GM12872 (cell line): ENCODE measurements at regions not wholly inside any gene's neighbourhood (a gene's known extent, or its start where the extent isn't known, plus 50 kb on each side); places are given as distances from the start of the nearest gene placed in this dataset.

Source experiments
- TF ChIP-seq, protein P1 (sequence below): IDR thresholded peaks from 3 replicates; pipeline ENCODE4 v1.5.1; 2011; ENCODE audit warnings: low read depth, mild to moderate bottlenecking, low read length, moderate library complexity; ENCODE audit not compliant: insufficient read depth

DNA sequence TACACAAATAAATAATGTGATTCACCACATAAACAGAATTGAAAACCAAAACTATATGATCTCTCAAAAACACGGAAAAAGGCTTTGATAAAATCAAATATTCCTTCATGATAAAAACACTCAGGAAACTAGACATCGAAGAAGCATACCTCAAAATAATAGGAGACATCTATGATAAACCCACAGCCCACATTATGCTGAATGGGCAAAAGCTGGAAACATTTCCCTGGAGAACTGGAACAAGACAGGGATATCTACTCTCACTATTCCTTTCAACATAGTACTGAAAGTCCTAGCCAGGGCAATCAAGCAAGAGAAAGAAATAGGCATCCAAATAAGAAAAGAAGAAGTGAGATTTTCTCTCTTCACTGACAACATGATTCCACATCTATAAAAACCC, 371.5 kb upstream of the ATXN7L3B start:
- TF ChIP-seq, protein P1, sequence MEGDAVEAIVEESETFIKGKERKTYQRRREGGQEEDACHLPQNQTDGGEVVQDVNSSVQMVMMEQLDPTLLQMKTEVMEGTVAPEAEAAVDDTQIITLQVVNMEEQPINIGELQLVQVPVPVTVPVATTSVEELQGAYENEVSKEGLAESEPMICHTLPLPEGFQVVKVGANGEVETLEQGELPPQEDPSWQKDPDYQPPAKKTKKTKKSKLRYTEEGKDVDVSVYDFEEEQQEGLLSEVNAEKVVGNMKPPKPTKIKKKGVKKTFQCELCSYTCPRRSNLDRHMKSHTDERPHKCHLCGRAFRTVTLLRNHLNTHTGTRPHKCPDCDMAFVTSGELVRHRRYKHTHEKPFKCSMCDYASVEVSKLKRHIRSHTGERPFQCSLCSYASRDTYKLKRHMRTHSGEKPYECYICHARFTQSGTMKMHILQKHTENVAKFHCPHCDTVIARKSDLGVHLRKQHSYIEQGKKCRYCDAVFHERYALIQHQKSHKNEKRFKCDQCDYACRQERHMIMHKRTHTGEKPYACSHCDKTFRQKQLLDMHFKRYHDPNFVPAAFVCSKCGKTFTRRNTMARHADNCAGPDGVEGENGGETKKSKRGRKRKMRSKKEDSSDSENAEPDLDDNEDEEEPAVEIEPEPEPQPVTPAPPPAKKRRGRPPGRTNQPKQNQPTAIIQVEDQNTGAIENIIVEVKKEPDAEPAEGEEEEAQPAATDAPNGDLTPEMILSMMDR, result no peak

DNA sequence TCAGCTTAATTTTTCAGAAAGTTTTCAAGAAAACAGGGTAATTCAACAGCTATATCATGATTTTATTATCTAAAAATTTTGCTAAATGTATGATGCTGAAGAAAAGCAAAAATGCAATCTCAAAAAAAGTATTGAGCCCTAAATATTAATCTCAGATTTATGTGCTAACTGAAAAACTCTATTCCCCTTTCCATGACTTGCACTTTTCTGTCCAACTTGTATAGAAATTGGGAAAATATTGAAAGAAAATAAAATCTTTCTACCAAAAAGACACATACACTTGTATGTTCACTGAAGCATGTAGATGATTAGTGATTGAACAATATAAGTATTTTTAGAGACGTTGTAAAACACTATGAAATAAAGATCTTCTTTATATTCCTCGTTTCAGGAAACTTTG, 368.0 kb upstream of the ATXN7L3B start:
- TF ChIP-seq, protein P1, result no peak

DNA sequence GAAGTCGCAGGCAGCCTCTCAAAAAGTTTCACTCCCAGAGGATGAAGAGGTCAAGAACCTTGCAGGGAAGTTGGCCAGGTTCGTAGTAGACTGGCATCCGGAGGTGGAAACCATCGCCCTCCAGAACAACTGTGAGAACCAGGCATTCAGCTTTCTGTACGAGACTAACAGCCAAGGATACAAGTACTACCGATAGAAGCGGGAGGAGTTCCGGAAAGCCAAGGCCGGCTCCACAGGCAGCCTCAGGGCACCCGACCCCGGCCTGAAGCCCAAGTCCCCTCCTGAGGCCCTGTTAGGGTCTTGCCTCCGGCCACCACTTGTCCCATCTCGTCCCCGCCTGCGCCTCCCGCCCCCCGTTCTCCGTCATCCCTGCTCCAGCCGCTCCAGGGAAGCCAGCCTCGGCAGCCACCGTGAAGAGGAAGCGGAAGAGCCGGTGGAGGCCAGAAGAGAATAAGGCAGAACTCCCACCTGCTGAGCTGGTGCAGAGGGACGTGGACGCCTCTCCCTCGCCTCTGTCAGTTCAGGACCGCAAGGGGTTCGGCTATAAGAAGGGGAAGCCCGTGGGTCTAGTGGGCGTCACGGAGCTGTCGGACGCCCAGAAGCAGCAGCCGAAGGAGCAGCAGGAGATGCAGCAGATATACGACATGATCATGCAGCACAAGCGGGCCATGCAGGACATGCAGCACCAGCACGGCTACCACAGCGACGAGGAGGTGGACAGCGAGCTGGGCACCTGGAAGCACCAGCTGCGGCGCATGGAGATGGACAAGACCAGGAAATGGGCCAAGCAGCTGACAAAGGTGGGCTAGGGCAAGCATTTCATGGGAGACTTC, 366.8 kb upstream of the ATXN7L3B start:
- TF ChIP-seq, protein P1, result no peak

DNA sequence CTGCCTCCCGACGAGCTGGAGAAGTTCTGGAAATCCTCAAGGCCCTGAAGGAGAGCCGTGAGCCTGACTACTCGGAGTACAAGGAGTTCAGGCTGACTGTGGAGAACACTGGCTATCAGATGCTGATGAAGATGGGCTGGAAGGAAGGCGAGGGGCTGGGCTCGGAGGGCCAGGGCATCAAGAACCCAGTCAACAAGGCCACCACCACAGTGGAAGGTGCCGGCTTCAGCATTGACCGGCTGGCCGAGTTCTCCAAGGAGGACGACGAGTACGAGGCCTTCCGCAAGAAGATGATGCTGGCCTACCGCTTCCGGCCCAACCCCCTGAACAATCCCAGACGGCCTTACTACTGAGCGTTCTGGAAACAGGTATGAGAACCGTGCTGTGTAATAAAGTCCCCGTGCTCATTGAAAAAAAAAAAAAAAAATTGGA, 366.1 kb upstream of the ATXN7L3B start:
- TF ChIP-seq, protein P1, result no peak

DNA sequence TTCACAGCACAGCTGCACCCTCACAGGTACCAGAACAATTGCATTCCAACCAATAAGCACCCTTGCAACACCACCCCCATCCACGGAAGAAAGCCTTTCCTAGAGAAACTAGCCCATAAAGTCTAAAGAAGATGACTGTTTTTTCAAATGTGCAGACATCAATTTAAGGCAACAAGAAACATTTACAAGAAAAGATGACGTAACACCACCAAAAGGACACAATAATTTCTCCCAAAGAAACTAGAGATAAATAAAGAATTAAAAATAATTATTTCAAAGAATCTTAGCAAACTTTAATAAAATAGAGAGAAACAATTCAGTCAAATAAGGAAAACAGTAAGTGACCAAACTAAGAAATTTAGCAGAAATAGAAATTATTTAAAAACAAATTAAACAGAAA, 352.3 kb upstream of the ATXN7L3B start:
- TF ChIP-seq, protein P1, result no peak

DNA sequence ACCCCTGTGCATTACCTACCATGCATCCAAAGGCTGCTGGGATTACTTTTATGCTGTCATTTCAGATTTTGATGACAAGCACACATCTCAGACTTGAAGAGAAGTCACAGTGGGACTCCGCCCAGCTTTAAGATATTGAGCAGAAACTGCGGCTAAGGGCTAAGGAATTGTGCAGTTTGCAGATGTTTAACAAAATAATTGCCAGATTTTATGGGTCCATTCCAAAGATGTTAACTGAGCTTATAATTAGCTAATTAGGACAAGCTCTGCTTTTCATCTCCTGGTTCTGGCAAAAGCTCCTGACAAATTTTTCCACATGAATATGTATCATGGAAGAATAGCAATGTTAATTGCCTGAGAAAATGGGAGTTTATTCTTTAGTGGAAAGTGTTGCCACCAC, 344.4 kb upstream of the ATXN7L3B start:
- TF ChIP-seq, protein P1, result no peak

DNA sequence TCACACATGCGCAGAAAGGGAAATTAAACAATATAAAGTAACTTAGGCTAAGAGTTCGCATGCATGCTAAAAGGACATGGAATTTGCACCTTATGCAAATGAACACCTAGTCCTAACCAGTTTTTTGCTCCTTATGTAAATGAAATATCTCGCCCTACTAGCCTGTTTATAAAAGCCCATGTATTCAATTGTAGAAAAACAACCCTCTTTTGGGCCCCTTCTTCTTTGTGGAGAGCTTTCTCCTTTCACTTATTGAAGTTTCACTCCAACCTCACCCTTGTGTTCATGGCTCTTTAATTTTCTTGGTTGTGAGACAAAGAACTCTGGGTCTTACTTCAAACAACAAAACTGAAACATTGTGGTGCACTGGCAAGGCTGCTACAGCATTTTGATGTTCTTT, 333.4 kb upstream of the ATXN7L3B start:
- TF ChIP-seq, protein P1, result no peak
